Activated CD8-positive, alpha-beta T cell treated with anti-CD3 and anti-CD28 coated beads, Interleukin-2, amount 10 ng/mL, durations not matched to agents 7 days and 5 days (primary cell): ENCODE measurements at regions not wholly inside any gene's neighbourhood (a gene's known extent, or its start where the extent isn't known, plus 50 kb on each side); places are given as distances from the start of the nearest gene placed in this dataset.

Experiments
- ATAC-seq: fragments of 150-1000 bp; cut with Tn5 transposase; one replicate; pipeline ENCODE4 v1.10.0; 2021; ENCODE audit warnings: moderate library complexity
- CTCF ChIA-PET: fragments of 350-600 bp; sonication (Branson Sonifier 250); formaldehyde crosslinking; loops from one replicate; lab custom pipeline; 2021; ENCODE audit warnings: antibody characterized with exemption; lab: Charles Lee
- POLR2A ChIA-PET: fragments of 350-600 bp; sonication (Branson Sonifier 250); formaldehyde crosslinking; loops from one replicate; lab custom pipeline; 2021; ENCODE audit warnings: antibody characterized with exemption; lab: Charles Lee
- DNase-seq: peaks from one replicate; pipeline ENCODE4 v3.0.0-alpha.2; 2020
- H3K27ac Mint-ChIP-seq: one replicate; pipeline ENCODE4 v1.8.0; 2021; ENCODE audit warnings: mild to moderate bottlenecking, mixed read lengths
- H3K27me3 Mint-ChIP-seq: one replicate; pipeline ENCODE4 v1.8.0; 2021; ENCODE audit warnings: low read depth, mixed read lengths
- H3K36me3 Mint-ChIP-seq: one replicate; pipeline ENCODE4 v1.8.0; 2021; ENCODE audit warnings: low read depth, mixed read lengths
- H3K4me1 Mint-ChIP-seq: one replicate; pipeline ENCODE4 v1.8.0; 2021; ENCODE audit warnings: low read depth, mixed read lengths
- H3K4me3 Mint-ChIP-seq: one replicate; pipeline ENCODE4 v1.8.0; 2021; ENCODE audit warnings: mild to moderate bottlenecking, mixed read lengths
- H3K9me3 Mint-ChIP-seq: one replicate; pipeline ENCODE4 v1.8.0; 2022; ENCODE audit warnings: mixed read lengths; ENCODE audit not compliant: insufficient read depth

- Mint-ChIP-seq H3K27ac (no peak overlapping the region), H3K4me3 (no peak overlapping the region), H3K27me3 (peaks cover 2% of the 10 kb centered on the region), H3K36me3 (no peaks in the 10 kb centered on the region), H3K9me3 (no peaks in the 10 kb centered on the region), H3K4me1 (no peaks in the 10 kb centered on the region)
- ChIA-PET POLR2A (no interaction called here), CTCF (interaction anchor here (1.2 kb wide), 1 partner anchor 33 kb away, joined by 3 read pairs; no protein-coding TSS in a partner anchor)
- ATAC-seq (no peak), DNase-seq (no peak)
These were observed 60.1 kb upstream of the KMT2C start for GRCh38 chr7:152495867-152496266.

DNA sequence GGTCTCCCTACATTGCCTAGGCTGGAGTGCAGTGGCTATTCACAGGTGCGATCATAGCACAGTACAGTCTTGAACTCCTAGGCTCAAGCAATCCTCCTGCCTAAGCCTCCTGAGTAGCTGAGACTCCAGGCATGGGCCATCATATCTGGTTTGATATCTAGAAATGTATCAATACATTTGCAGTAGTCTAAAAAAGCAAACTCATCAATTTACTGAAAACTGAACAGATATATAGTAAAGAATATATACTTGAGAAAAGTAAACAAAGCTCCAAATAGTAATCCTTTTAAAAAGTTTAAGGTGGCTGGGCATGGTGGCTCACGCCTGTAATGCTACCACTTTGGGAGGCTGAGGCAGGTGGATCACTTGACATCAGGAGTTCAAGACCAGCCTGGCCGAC is 57.1 kb upstream of the KMT2C start:
- Mint-ChIP-seq H3K9me3 (no peaks in the 10 kb centered on the region), H3K4me1 (no peaks in the 10 kb centered on the region), H3K27ac (no peak overlapping the region), H3K27me3 (peaks cover 2% of the 10 kb centered on the region), H3K4me3 (no peak overlapping the region), H3K36me3 (no peaks in the 10 kb centered on the region)
- ChIA-PET CTCF (interaction anchor here (1.4 kb wide), 2 partner anchors 30 to 418 kb away, joined by 3 read pairs; no protein-coding TSS in a partner anchor), POLR2A (no interaction called here)
- ATAC-seq (no peak), DNase-seq (no peak)

DNA sequence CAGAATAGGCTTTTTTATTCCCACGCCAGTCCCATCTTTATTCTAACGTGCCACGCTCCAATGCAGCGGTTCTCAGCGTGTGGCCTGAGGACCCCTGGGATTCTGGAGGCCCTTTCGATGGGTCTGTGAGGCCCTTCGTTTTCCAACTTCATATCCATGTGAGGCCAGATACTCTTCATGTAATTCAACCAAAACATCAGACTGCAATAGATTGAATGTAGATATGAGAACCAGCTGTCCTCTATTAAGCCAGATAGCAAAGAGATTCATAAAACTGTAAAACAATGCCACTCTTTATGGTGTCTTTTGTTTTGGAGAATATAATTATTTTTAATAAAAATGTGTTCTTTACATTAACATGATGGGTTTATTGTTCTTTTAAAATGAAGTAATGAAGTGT is 53.2 kb upstream of the KMT2C start:
- no peaks in the 10 kb centered on the region for H3K36me3 Mint-ChIP-seq
- H3K27me3 Mint-ChIP-seq = no peaks in the 10 kb centered on the region
- ATAC-seq (no peak), DNase-seq (no peak)
- ChIA-PET CTCF (no interaction called here), POLR2A (no interaction called here)
- no peak overlapping the region for H3K27ac Mint-ChIP-seq
- H3K9me3 Mint-ChIP-seq = no peaks in the 10 kb centered on the region
- H3K4me3 Mint-ChIP-seq = no peak overlapping the region
- no peaks in the 10 kb centered on the region for H3K4me1 Mint-ChIP-seq

DNA sequence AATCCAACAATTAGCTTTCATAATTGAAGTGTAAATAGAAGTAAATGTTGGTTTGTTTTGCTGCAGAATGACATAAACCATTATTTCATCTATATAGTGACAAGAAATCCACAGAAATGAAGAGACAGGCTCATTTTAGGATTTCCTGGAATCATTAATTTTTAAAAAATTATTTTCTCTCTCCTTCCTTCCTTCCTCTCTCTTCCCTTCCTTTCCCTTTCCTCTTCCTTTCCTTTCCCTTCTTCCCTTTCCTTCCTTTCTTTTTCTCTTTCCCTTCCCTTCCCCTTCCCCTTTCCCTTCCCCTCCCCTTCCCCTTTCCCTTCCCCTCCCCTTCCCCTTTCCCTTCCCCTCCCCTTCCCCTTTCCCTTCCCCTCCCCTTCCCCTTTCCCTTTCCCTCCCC is 51.2 kb upstream of the KMT2C start:
- no peak for DNase-seq
- H3K4me1 Mint-ChIP-seq = no peaks in the 10 kb centered on the region
- H3K36me3 Mint-ChIP-seq = no peaks in the 10 kb centered on the region
- ATAC-seq = no peak
- H3K27me3 Mint-ChIP-seq = no peaks in the 10 kb centered on the region
- ChIA-PET CTCF (no interaction called here), POLR2A (no interaction called here)
- H3K4me3 Mint-ChIP-seq = no peak overlapping the region
- H3K27ac Mint-ChIP-seq = no peak overlapping the region
- H3K9me3 Mint-ChIP-seq = no peaks in the 10 kb centered on the region

GRCh38 chr7:152485826-152486225 is 50.0 kb upstream of the KMT2C start:
- ChIA-PET POLR2A (interaction anchor here (0.8 kb wide), 1 partner anchor 20 kb away, joined by 3 read pairs; no protein-coding TSS in a partner anchor), CTCF (no interaction called here)
- DNase-seq (no peak), ATAC-seq (no peak)
- Mint-ChIP-seq H3K4me3 (no peak overlapping the region), H3K27ac (no peak overlapping the region), H3K27me3 (no peaks in the 10 kb centered on the region), H3K9me3 (no peaks in the 10 kb centered on the region), H3K36me3 (no peaks in the 10 kb centered on the region), H3K4me1 (no peaks in the 10 kb centered on the region)
